Suprapubic skin (tissue), 4 donors: ENCODE measurements at regions not wholly inside any gene's neighbourhood (a gene's known extent, or its start where the extent isn't known, plus 50 kb on each side); places are given as distances from the start of the nearest gene placed in this dataset.

Experiments used
- DNase-seq, 2 donors: peaks; one replicate each; pipeline ENCODE4 v3.0.0-alpha.2; 2019; ENCODE audit warnings: low spot score in 2 of 2
- H3K27ac ChIP-seq: fragments of 200-600 bp; sonication (generic); one replicate; pipeline ENCODE4 v1.5.1; 2019
- H3K27me3 ChIP-seq: fragments of 200-600 bp; sonication (generic); one replicate; pipeline ENCODE4 v1.5.1; 2019
- H3K36me3 ChIP-seq: fragments of 200-600 bp; sonication (generic); one replicate; pipeline ENCODE4 v1.5.1; 2019
- H3K4me1 ChIP-seq: fragments of 200-600 bp; sonication (generic); one replicate; pipeline ENCODE4 v1.5.1; 2019
- H3K4me3 ChIP-seq: fragments of 200-600 bp; sonication (generic); one replicate; pipeline ENCODE4 v1.5.1; 2019; ENCODE audit warnings: mild to moderate bottlenecking
- H3K9me3 ChIP-seq: fragments of 200-600 bp; sonication (generic); one replicate; pipeline ENCODE4 v1.5.1; 2019
- CTCF ChIP-seq, 2 donors: fragments of 200-600 bp in 1 of 2; fragments of 450-650 bp in 1 of 2; sonication (generic) in 1 of 2; IDR thresholded peaks; one replicate each; pipeline ENCODE4 v1.5.1; 2016 to 2019; ENCODE audit warnings: antibody characterized with exemption in 2 of 2, mild to moderate bottlenecking in 1 of 2, moderate library complexity in 1 of 2
- EP300 ChIP-seq: sonication (generic); formaldehyde crosslinking; IDR thresholded peaks from one replicate; pipeline ENCODE4 v1.6.1; 2017; ENCODE audit warnings: antibody characterized with exemption
- POLR2A ChIP-seq, 2 donors: fragments of 450-650 bp; IDR thresholded peaks; one replicate each; pipeline ENCODE4 v1.6.1; 2017; ENCODE audit warnings: antibody characterized with exemption in 2 of 2, mild to moderate bottlenecking in 2 of 2, moderate library complexity in 2 of 2
- POLR2AphosphoS5 ChIP-seq, 3 donors: sonication (generic); formaldehyde crosslinking; IDR thresholded peaks; one replicate each; pipeline ENCODE4 v1.6.1; 2017; ENCODE audit warnings: antibody characterized with exemption in 3 of 3
- WGBS: methylation state at CpG from one replicate; pipeline ENCODE4 v1.1.5; 2018; 5-methylcytosine and 5-hydroxymethylcytosine counted together

GRCh38 chr11:106216281-106216680, 138.8 kb downstream of the AASDHPPT start:
- H3K9me3 ChIP-seq: no peaks in the 10 kb centered on the region
- no peak for DNase-seq
- no peaks in the 10 kb centered on the region for H3K4me1 ChIP-seq
- no peaks in the 10 kb centered on the region for H3K36me3 ChIP-seq
- no peak overlapping the region for H3K4me3 ChIP-seq
- H3K27me3 ChIP-seq: no peaks in the 10 kb centered on the region
- no peak for TF ChIP-seq POLR2AphosphoS5 (IDR thresholded peaks at IDR 0.05)
- TF ChIP-seq CTCF (IDR thresholded peaks at IDR 0.05): no peak
- TF ChIP-seq EP300: no peak
- no peak for TF ChIP-seq POLR2A (IDR thresholded peaks at IDR 0.05)
- 65% methylated on average over 1 of the region's 1 CpG for WGBS
- H3K27ac ChIP-seq: no peak overlapping the region

GRCh38 chr11:106217456-106217855, 140.0 kb downstream of the AASDHPPT start:
- Histone ChIP-seq H3K27me3 (no peaks in the 10 kb centered on the region), H3K4me3 (no peak overlapping the region), H3K27ac (no peak overlapping the region), H3K4me1 (no peaks in the 10 kb centered on the region), H3K36me3 (no peaks in the 10 kb centered on the region), H3K9me3 (peaks cover 5% of the 10 kb centered on the region)
- 89% methylated on average over 2 of the region's 2 CpGs for WGBS
- no peak for DNase-seq
- TF ChIP-seq POLR2A (IDR thresholded peaks at IDR 0.05) (no peak), EP300 (no peak), POLR2AphosphoS5 (IDR thresholded peaks at IDR 0.05) (no peak), CTCF (IDR thresholded peaks at IDR 0.05) (no peak)

- 61% methylated on average over 3 of the region's 3 CpGs for WGBS
- no peaks in the 10 kb centered on the region for H3K36me3 ChIP-seq
- TF ChIP-seq CTCF (IDR thresholded peaks at IDR 0.05) (no peak), EP300 (no peak), POLR2AphosphoS5 (IDR thresholded peaks at IDR 0.05) (no peak), POLR2A (IDR thresholded peaks at IDR 0.05) (no peak)
- DNase-seq: no peak
- H3K4me3 ChIP-seq: no peak overlapping the region
- H3K27me3 ChIP-seq: no peaks in the 10 kb centered on the region
- H3K27ac ChIP-seq: no peak overlapping the region
- no peaks in the 10 kb centered on the region for H3K4me1 ChIP-seq
- H3K9me3 ChIP-seq: peaks cover 11% of the 10 kb centered on the region
These were observed 140.6 kb downstream of the AASDHPPT start for GRCh38 chr11:106218106-106218505.

GRCh38 chr11:106222626-106223025, 145.2 kb downstream of the AASDHPPT start:
- Histone ChIP-seq H3K4me1 (no peaks in the 10 kb centered on the region), H3K27ac (no peak overlapping the region), H3K4me3 (no peak overlapping the region), H3K9me3 (peaks cover 21% of the 10 kb centered on the region), H3K36me3 (no peaks in the 10 kb centered on the region), H3K27me3 (no peaks in the 10 kb centered on the region)
- TF ChIP-seq CTCF (IDR thresholded peaks at IDR 0.05) (no peak), EP300 (no peak), POLR2A (IDR thresholded peaks at IDR 0.05) (no peak), POLR2AphosphoS5 (IDR thresholded peaks at IDR 0.05) (no peak)
- DNase-seq: no peak
- WGBS: 84% methylated on average over 4 of the region's 4 CpGs

GRCh38 chr11:106224172-106224571, 146.7 kb downstream of the AASDHPPT start:
- WGBS: 18% methylated on average over 1 of the region's 1 CpG
- no peak for TF ChIP-seq POLR2A (IDR thresholded peaks at IDR 0.05)
- no peak for TF ChIP-seq CTCF (IDR thresholded peaks at IDR 0.05)
- no peak for TF ChIP-seq EP300
- TF ChIP-seq POLR2AphosphoS5 (IDR thresholded peaks at IDR 0.05): no peak
- no peak for DNase-seq
- Histone ChIP-seq H3K27me3 (no peaks in the 10 kb centered on the region), H3K27ac (no peak overlapping the region), H3K9me3 (peaks cover 21% of the 10 kb centered on the region), H3K4me1 (no peaks in the 10 kb centered on the region), H3K4me3 (no peak overlapping the region), H3K36me3 (no peaks in the 10 kb centered on the region)
